ENCODE measurements at regions not wholly inside any gene's neighbourhood (a gene's known extent, or its start where the extent isn't known, plus 50 kb on each side); places are given as distances from the start of the nearest gene placed in this dataset.
"Not testable (repeated sequence)": the region's sequence is repeated elsewhere in the genome, so short reads cannot be mapped to it uniquely, and the experiment has no call there.

DNA sequence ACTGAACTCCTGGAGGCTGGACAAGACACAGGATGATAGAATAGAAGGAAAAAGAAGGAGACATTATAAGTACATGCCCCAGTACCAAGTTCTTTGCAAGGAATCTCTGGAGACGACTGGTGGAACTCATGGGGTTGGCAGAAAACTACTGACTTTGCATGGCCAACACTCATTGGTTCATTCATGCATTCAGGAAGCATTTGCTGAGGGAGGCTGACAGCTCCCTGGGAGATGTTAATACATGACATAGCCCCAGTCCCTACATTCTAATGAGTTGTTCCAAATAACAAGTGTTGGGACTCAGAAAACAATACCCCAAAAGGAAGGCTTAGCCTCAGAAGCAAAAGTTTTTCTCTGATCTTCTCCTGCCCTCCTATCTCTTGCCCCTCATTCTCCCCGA, 172.8 kb upstream of the IRF2BP2 start:
- TF ChIP-seq, protein P1, sequence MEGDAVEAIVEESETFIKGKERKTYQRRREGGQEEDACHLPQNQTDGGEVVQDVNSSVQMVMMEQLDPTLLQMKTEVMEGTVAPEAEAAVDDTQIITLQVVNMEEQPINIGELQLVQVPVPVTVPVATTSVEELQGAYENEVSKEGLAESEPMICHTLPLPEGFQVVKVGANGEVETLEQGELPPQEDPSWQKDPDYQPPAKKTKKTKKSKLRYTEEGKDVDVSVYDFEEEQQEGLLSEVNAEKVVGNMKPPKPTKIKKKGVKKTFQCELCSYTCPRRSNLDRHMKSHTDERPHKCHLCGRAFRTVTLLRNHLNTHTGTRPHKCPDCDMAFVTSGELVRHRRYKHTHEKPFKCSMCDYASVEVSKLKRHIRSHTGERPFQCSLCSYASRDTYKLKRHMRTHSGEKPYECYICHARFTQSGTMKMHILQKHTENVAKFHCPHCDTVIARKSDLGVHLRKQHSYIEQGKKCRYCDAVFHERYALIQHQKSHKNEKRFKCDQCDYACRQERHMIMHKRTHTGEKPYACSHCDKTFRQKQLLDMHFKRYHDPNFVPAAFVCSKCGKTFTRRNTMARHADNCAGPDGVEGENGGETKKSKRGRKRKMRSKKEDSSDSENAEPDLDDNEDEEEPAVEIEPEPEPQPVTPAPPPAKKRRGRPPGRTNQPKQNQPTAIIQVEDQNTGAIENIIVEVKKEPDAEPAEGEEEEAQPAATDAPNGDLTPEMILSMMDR (conservative IDR thresholded peaks at IDR 0.05; ENCODE audit: low read depth, low read length), result no peak
- H3K4me3 ChIP-seq (ENCODE audit: low read depth, low read length), result no peak overlapping the region
- DNase-seq (ENCODE audit: low read depth), result no peak

DNA sequence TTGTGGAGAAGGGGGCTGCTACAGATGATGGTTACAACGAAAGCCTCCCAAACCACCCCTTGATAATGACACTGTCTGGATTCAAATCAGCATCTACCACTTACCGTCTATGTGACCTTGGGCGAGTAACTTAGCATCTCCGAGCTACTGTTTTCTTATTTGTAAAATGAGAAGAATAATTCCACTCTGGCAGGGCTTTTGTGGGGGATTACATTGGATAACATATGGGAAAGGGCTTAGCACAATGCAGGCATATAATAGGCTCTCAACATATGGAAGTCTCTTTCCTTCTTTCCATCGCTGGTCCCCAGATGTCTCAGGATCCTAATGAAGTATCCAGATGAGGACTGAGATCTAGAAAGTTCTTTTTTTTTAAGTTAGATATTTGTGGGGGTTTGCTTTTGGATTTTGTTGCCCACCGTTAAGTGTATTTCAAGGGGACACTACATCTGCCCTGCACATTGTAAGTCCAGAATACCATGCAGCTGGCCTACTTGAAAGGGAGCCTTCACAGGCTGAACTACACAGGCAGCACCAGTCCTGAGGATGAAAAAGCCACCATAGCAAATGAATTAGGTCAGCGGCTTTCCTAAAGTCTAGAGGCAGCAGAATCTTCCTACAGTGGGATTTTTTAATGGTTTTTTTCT, 172.2 kb upstream of the IRF2BP2 start:
- no peak for DNase-seq (ENCODE audit: low read depth)
- no peak overlapping the region for H3K4me3 ChIP-seq (ENCODE audit: low read depth, low read length)
- TF ChIP-seq, protein P1 (conservative IDR thresholded peaks at IDR 0.05; ENCODE audit: low read depth, low read length), result no peak

DNA sequence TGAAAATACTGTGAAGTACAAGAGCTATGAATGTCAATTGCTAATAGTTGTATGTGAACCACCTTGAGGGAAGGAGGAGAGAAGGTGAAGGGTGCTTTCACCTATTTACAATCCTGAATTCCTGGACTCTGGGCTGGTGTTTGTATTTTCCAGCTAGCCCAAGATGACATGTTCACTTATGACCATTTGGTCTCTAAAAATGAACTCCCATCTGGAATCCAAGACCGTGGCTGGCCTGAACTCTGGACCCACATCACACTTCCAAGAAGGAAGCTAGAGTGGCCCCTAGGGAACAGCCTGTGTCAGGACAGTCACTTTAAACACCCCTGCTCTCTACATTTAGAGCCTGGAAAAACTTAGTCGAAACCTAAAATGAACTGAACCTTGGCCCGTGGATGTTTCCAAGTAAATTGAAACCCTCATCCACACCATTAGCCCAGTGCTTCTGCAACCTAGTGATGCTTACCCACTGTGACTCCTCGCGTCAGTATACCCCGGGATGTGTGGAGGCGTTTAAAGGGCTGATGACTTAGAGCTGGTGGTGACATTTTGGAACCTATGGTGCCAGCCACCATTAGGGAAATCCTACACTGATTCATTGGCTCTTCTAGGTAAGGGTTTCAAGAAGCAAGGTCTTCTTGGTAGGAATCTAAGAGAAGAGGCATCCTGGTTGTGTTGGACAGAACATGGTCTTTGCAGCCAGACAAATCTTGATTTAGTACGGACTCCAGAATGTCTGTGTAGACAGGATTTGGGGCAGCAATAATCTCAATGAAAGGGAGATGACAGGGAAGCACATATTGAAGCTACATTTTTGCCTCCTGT, 171.5 kb upstream of the IRF2BP2 start:
- no peak for DNase-seq (ENCODE audit: low read depth)
- H3K4me3 ChIP-seq (ENCODE audit: low read depth, low read length), result no peak overlapping the region
- TF ChIP-seq, protein P1 (conservative IDR thresholded peaks at IDR 0.05; ENCODE audit: low read depth, low read length), result peak; percentile 36

DNA sequence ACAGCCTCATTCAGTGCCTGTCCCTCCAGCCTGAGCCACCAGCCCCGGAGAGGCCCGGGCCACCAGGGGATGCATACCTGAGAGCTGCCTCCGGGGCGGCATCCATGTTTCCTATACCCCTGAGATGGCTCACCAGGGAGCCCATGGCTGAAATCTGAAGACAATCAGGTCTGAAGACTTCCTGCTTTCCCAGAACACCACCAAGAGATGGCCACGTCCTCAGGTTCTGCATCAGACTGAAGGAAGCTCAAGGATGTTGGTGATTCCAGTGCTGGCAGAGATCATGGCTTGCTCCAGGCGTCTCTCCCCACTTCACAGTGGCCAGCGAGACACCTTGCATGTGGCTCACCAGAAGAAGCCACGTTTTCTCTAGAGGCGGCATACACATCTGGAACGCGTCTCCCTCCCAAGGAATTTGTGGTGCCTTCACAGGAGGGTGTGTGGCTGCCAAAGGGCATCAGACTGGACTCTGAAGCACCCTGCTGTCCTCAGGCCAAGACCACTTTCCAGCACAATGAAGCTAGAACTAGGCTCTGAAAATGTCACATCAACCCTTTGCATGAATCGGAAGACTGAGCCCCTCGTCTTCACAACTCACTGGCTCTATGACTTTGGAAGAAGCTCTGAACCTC, 170.7 kb upstream of the IRF2BP2 start:
- no peak overlapping the region for H3K4me3 ChIP-seq (ENCODE audit: low read depth, low read length)
- no peak for DNase-seq (ENCODE audit: low read depth)
- TF ChIP-seq, protein P1 (conservative IDR thresholded peaks at IDR 0.05; ENCODE audit: low read depth, low read length), result no peak

DNA sequence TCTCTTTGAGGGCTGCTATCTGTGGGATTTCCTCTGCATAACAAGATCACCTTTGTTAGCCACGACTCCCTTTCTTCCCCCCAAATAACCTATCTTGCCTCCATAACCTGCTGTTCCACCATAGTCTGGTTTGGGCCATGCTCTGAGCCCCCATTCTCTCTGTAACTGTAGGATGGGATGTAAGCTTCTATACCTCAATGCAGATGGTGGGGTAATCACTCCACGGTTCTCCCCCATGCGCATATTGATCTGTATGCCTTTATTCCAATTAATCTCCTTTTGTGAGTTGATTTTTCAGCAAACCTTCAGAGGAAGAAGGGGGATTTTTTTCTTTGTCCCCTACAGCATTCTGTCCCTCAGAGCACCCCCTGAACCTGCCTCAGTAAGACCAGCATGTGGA, 170.1 kb upstream of the IRF2BP2 start:
- DNase-seq (ENCODE audit: low read depth), result no peak
- TF ChIP-seq, protein P1 (conservative IDR thresholded peaks at IDR 0.05; ENCODE audit: low read depth, low read length), result no peak
- no peak overlapping the region for H3K4me3 ChIP-seq (ENCODE audit: low read depth, low read length)

DNA sequence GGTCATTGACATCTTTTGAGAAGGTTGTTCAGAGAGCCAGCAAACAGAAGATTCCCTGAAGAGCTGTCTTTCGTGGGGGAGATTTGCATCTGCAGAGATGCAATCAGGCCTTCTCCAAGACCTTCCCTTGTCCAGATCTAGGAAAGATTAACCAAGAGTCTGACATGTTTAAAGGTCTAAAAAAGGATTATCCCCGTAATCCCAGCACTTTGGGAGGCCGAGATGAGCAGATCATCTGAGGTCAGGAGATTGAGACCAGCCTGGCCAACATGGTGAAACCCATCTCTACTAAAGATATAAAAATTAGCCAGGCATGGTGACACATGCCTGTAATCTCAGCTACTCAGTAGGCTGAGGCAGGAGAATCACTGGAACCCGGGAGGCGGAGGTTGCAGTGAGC, 169.6 kb upstream of the IRF2BP2 start:
- not testable (repeated sequence) for H3K4me3 ChIP-seq (ENCODE audit: low read depth, low read length); DNase-seq (ENCODE audit: low read depth)

DNA sequence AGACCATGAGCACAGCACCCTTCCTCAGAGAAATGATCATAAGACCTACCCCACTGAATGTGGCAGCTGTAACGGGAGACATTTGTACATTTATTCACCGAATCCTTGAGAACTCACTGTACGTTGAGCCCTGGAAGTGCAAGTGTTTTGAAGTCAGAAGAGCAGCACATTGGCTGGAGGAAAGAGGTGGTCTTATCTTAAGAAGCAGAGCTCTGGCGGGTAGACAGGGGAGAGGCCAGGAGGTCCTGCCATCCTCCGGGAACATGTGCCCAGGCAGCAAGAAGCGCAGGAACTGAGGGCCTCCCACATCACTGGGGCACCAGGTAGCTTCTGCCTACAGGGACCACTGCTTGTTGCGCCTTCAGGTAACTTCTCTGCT, 169.2 kb upstream of the IRF2BP2 start:
- no peak overlapping the region for H3K4me3 ChIP-seq (ENCODE audit: low read depth, low read length)
- no peak for DNase-seq (ENCODE audit: low read depth)
- TF ChIP-seq, protein P1 (conservative IDR thresholded peaks at IDR 0.05; ENCODE audit: low read depth, low read length), result no peak

Measured in epithelial cell of proximal tubule (primary cell).